ENCODE measurements at regions not wholly inside any gene's neighbourhood (a gene's known extent, or its start where the extent isn't known, plus 50 kb on each side); places are given as distances from the start of the nearest gene placed in this dataset.

- no peak for DNase-seq
These were observed 503.9 kb downstream of the RASEF start for GRCh38 chr9:82558855-82559630.

- DNase-seq = no peak
These were observed 502.9 kb downstream of the RASEF start for GRCh38 chr9:82560036-82560435.

- DNase-seq = no peak
These were observed 502.5 kb downstream of the RASEF start for GRCh38 chr9:82560457-82560904.

- DNase-seq = no peak
These were observed 499.8 kb downstream of the RASEF start for GRCh38 chr9:82563094-82563493.

- DNase-seq = no peak
These were observed 499.1 kb downstream of the RASEF start for GRCh38 chr9:82563841-82564240.

GRCh38 chr9:82565188-82565969, 497.6 kb downstream of the RASEF start:
- no peak for DNase-seq

GRCh38 chr9:82567953-82568352, 495.0 kb downstream of the RASEF start:
- DNase-seq = no peak

- DNase-seq = no peak
These were observed 492.7 kb downstream of the RASEF start for GRCh38 chr9:82570226-82570625.

GRCh38 chr9:82571540-82571939, 491.4 kb downstream of the RASEF start:
- no peak for DNase-seq

GRCh38 chr9:82572146-82572545, 490.8 kb downstream of the RASEF start:
- DNase-seq = no peak

GRCh38 chr9:82574911-82575310, 488.0 kb downstream of the RASEF start:
- DNase-seq = no peak

GRCh38 chr9:82580921-82581320, 482.0 kb downstream of the RASEF start:
- no peak for DNase-seq

- DNase-seq = no peak
These were observed 481.4 kb downstream of the RASEF start for GRCh38 chr9:82581516-82581915.

- no peak for DNase-seq
These were observed 481.0 kb downstream of the RASEF start for GRCh38 chr9:82581935-82582334.

- no peak for DNase-seq
These were observed 480.2 kb downstream of the RASEF start for GRCh38 chr9:82582693-82583092.

GRCh38 chr9:82583524-82583923, 479.4 kb downstream of the RASEF start:
- DNase-seq = no peak

GRCh38 chr9:82584349-82584863, 478.5 kb downstream of the RASEF start:
- no peak for DNase-seq

GRCh38 chr9:82586918-82587356, 476.0 kb downstream of the RASEF start:
- DNase-seq = no peak

GRCh38 chr9:82588301-82589180, 474.4 kb downstream of the RASEF start:
- DNase-seq = no peak

GRCh38 chr9:82590845-82591244, 472.1 kb downstream of the RASEF start:
- no peak for DNase-seq

GRCh38 chr9:82593501-82593900, 469.4 kb downstream of the RASEF start:
- no peak for DNase-seq

- no peak for DNase-seq
These were observed 465.4 kb downstream of the RASEF start for GRCh38 chr9:82597241-82598203.
